GM21576 (cell line): ENCODE measurements at regions not wholly inside any gene's neighbourhood (a gene's known extent, or its start where the extent isn't known, plus 50 kb on each side); places are given as distances from the start of the nearest gene placed in this dataset.
"Not testable (repeated sequence)": the region's sequence is repeated elsewhere in the genome, so short reads cannot be mapped to it uniquely, and the experiment has no call there.

Experiments used
- ATAC-seq: cut with Tn5 transposase; IDR thresholded peaks from one replicate; pipeline ENCODE4 v1.9.1; 2021; ENCODE audit warnings: mild to moderate bottlenecking, moderate library complexity; ENCODE audit not compliant: unreplicated experiment

- no peak for ATAC-seq
Observed at GRCh38 chr5:34550247-34550646, 105.9 kb upstream of the RAI14 start.

- no peak for ATAC-seq
Observed at GRCh38 chr5:34550964-34551363, 105.2 kb upstream of the RAI14 start.

GRCh38 chr5:34551911-34552433 lies 104.2 kb upstream of the RAI14 start:
- ATAC-seq = no peak

GRCh38 chr5:34552686-34553085 lies 103.4 kb upstream of the RAI14 start:
- ATAC-seq = no peak

GRCh38 chr5:34553581-34553980 lies 102.5 kb upstream of the RAI14 start:
- ATAC-seq = no peak

- ATAC-seq = no peak
Observed at GRCh38 chr5:34554641-34555040, 101.5 kb upstream of the RAI14 start.

GRCh38 chr5:34555699-34556508 lies 100.2 kb upstream of the RAI14 start:
- no peak for ATAC-seq

- ATAC-seq = no peak
Observed at GRCh38 chr5:34556509-34556782, 99.7 kb upstream of the RAI14 start.

- ATAC-seq = not testable (repeated sequence)
Observed at GRCh38 chr5:34561581-34561980, 94.5 kb upstream of the RAI14 start.

- no peak for ATAC-seq
Observed at GRCh38 chr5:34562791-34563190, 93.3 kb upstream of the RAI14 start.

GRCh38 chr5:34563269-34563668 lies 92.9 kb upstream of the RAI14 start:
- no peak for ATAC-seq

- no peak for ATAC-seq
Observed at GRCh38 chr5:34563931-34564709, 92.0 kb upstream of the RAI14 start.

GRCh38 chr5:34564710-34565235 lies 91.4 kb upstream of the RAI14 start:
- ATAC-seq = no peak

GRCh38 chr5:34570143-34570542 lies 86.0 kb upstream of the RAI14 start:
- ATAC-seq = no peak

GRCh38 chr5:34570721-34571676 lies 85.1 kb upstream of the RAI14 start:
- no peak for ATAC-seq

- no peak for ATAC-seq
Observed at GRCh38 chr5:34571677-34572041, 84.5 kb upstream of the RAI14 start.

GRCh38 chr5:34574936-34575467 lies 81.1 kb upstream of the RAI14 start:
- no peak for ATAC-seq

GRCh38 chr5:34576891-34577666 lies 79.0 kb upstream of the RAI14 start:
- ATAC-seq = no peak

GRCh38 chr5:34578962-34579361 lies 77.2 kb upstream of the RAI14 start:
- ATAC-seq = no peak

- no peak for ATAC-seq
Observed at GRCh38 chr5:34580983-34581382, 75.1 kb upstream of the RAI14 start.
